C4-2B (cell line): ENCODE measurements at regions not wholly inside any gene's neighbourhood (a gene's known extent, or its start where the extent isn't known, plus 50 kb on each side); places are given as distances from the start of the nearest gene placed in this dataset.

ENCODE experiments used
- CTCF ChIP-seq: fragments of 450-650 bp; conservative IDR thresholded peaks from 2 replicates; pipeline ENCODE4 v1.5.1; 2017; ENCODE audit warnings: mild to moderate bottlenecking
- ZFX ChIP-seq: fragments of 450-650 bp; IDR thresholded peaks from 2 replicates; pipeline ENCODE4 v1.6.1; 2017

GRCh38 chr4:89404530-89404929 is 96.9 kb upstream of the GPRIN3 start:
- TF ChIP-seq CTCF (no peak), ZFX (no peak)
